Activated CD8-positive, alpha-beta memory T cell treated with anti-CD3 and anti-CD28 coated beads for 36 hours (primary cell): ENCODE measurements at regions not wholly inside any gene's neighbourhood (a gene's known extent, or its start where the extent isn't known, plus 50 kb on each side); places are given as distances from the start of the nearest gene placed in this dataset.

Experiments
- CTCF ChIA-PET: fragments of 350-600 bp; sonication (Branson Sonifier 250); formaldehyde crosslinking; loops from one replicate; lab custom pipeline; 2021; ENCODE audit warnings: antibody characterized with exemption; lab: Charles Lee
- POLR2A ChIA-PET: fragments of 350-600 bp; sonication (Branson Sonifier 250); formaldehyde crosslinking; loops from one replicate; lab custom pipeline; 2021; ENCODE audit warnings: antibody characterized with exemption; lab: Charles Lee

DNA sequence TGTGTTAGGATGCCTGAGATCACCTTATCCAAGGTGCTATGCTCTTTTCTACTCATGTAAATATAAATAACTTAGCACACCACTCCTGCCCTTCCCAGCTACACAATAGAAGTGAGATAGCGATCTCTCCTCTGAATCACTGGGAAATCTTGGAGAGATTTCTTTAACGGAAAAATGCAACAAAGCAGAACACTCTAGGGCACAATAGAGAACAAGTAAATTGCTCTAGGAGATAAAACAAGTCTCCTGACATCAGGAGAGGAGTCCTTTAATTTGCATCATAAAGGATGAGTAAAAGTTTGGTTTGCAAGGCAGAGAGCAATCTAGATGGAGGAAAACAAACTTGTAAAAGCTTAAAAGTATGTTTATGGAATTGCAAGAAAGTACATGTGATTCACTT lies 224.1 kb downstream of the PAX3 start:
- CTCF ChIA-PET: no interaction called here
- POLR2A ChIA-PET: no interaction called here

DNA sequence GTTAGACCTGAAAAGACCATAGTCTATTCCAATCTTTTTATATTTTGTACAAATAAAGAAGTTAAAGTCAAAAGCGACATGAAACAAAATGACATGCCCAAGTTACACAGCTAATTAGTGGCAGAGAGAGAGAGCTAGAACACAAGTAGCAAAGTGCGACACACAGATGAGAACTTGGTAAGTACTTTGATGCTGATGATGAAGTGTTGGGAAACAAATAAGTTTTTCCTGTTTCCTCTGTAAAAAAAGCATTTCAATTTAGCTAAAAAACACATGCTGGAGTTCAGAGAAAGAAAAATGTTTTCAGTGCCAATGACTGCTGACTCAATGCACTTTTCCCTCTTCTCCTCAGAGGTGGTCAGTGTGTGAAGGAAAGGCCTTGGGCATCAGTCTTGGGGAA lies 226.9 kb downstream of the PAX3 start:
- ChIA-PET POLR2A (no interaction called here), CTCF (no interaction called here)

DNA sequence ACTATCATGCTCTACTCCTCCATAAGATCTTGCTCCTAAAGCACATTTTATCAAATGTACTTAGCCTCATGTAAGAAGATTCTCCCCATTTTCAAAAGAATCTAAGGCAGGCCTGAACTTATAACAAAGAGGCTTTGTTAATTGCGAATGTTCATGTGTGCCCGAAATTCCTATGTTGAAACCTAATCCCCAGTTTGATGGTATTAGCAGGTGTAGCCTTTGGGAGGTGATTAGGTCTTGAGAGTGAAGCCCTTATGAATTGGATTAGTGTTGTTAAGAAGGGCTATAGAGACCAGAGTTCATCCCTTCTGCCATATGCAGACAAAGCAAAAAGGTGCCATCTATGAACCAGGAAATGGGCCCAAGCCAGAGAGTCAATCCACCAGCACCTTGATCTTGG lies 234.5 kb downstream of the PAX3 start:
- POLR2A ChIA-PET: no interaction called here
- CTCF ChIA-PET: no interaction called here

DNA sequence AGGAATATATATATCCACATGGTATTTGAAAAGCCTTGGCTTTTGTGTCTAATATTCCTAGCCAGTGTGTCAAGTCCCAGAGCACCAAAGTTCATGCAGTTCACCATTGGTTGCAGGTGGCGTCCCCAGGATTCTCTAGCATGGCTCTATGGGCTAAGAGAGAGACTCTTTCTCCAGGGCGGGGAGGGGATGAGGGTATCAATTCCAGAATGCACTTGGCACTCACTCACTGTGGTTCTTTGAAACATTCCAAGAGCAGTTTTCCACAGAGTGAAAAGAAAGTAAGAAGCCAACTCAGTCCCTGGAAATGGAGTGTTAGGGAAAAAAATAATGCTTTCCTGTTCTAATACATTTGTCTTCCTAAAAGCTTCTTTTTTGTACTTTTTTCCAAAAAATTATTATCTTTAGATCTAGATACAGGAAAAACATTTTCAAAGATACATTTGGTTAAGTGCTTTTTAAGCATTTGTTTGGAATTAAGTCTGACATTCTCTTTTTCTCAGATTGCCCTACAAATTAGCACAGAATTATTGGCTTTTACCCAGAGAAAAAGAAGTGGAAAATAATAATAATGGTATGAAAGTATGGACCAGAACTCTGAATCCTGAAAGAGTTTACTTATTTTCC lies 239.9 kb downstream of the PAX3 start:
- ChIA-PET POLR2A (no interaction called here), CTCF (no interaction called here)

DNA sequence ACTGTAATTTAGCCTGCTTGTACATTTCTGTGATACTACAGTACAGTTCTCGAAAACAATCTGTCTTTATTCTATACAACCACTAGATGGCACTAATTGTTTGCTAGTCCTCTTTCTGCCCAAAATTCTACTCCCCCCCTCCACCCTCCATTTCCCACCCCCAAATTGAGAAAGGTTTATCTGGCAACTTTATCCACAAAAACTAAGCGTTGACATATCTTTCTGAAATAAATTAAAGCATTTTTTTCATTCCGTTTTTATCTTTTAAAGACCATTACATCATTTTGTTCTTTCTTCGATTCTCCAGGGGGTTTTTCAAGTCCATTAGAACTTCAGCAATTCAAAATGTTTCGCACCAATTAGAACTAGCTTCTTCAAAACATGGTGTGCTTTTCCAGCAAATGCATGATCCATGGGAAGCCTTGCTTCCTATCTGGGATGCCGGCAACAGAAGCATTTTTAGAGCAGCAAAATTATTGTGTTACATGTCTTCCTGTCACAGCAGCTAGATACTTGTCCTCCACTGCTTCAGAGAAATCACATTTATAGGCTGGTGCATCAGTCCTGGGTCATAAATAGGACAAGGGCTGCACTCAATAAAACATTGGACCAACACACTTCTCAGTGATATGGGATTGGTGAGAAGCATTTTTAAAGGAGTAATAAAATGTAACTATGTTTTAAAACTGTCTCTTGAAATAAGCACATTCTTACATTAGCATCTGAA lies 241.3 kb downstream of the PAX3 start:
- POLR2A ChIA-PET: no interaction called here
- CTCF ChIA-PET: interaction anchor here (0.7 kb wide), 3 partner anchors 484 to 516 kb away, joined by 3 to 4 read pairs (median 3); no protein-coding TSS in a partner anchor

DNA sequence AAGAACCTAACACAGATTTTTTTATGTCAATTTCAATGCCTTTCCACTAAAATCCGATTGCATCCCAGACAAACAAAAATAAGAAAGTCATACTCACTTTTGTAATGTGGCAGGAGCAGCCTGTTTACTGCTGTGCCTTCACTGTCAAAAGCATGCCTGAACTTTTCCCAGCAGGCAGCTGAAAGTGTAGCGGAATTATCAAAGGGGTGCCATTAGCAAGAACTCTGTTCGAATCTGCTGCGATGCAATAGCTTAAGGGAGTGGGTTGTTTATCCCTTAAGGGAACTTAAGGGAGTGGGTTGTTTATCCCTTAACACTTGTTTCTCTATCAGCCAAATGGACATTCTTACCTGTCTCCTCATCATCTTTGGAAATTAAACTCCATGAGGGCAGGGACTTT lies 243.5 kb downstream of the PAX3 start:
- ChIA-PET POLR2A (no interaction called here), CTCF (no interaction called here)

DNA sequence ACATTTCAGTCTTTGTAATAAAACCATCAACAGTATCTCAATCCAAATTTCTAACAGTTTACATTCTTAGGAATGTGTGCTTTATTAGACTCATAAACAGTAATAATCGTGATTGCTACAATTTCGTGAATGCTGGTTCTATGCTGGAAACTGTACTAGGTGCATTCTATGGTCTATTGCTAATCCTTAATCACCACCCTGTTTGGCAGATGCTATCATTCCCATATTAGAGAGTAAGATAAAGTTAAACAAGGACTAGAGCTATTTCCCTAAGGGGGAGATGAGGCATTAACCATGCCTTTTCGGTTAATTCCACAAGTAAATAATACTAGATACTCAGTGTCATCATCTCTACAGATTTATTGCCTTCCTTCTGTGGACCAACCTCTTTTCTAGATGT lies 244.0 kb downstream of the PAX3 start:
- CTCF ChIA-PET: no interaction called here
- POLR2A ChIA-PET: no interaction called here

DNA sequence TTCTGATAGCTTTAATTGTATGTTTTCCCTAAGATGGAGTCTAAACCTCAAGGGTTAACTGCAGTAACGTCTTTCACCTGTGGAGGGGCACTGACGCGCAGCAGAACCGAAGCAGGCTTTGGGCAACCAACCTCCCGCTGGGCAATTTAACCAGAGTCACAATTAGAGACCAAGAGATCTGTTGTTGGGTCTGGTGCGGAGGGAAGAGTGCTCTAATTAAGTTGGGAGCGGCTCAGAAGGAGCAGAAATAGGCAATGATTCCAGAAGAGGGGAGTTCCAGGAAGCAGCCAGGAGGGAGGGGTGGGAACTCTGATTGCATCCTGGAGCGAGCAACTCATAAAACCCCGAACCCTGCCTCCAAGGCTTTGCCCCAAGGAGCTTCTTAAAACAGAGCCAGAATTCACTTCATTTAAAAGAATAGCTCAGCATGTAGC lies 245.8 kb downstream of the PAX3 start:
- ChIA-PET POLR2A (no interaction called here), CTCF (no interaction called here)

DNA sequence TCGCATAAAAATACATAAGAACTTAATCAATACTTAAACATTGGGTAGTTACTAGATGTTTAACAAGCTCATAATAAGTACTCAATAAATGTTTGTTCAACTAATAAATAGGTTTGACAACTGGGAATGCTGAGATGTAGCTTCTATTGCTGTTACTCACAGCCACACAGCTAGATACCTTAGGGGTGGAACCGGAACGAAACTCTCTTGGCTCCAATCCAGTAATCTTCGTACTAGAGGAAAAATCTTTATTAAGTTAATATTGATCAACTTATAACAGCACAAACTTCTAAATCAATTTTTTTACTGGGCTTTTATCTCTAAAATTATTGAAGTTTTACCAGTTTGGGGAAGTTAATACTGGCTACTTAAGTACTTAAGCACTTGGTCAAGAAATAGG lies 247.8 kb downstream of the PAX3 start:
- ChIA-PET CTCF (no interaction called here), POLR2A (no interaction called here)

DNA sequence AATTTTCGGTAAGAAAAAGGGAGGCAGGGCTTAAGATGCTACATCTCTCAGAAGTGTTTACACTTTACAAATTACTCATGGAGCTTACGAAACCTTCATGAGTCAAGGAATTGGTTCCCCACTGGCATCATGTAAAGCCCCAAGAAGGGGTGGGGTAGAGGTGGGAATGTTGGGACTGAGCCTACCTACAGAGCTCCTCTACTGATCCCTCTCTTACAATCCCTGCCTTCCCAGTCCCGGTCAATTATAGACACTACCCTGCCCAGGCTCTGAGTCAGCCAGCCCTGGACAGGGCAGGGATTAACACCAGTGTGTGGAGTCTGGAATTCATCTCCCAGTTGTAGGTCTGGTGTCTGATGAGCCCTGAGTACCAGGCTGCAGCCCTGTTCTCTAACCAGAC lies 248.9 kb downstream of the PAX3 start:
- POLR2A ChIA-PET: no interaction called here

DNA sequence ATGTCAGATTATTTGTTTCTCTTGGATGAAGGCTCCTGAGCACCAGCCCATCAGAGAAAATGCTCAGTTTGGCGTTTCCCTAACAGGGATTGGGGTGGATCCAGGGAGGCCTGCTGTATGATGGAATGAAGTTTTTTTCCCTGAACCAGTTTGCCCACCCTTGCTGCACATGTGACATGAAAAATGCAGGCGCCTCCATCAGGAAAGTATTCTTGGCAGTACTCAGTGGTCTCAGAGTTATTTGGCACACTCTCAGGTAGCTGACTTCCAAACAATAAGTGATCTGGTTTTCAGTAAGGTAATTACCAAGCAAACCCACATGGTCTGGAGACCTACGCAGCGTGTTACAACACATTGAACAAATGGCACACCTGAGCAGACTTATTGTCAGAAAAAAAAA lies 254.9 kb downstream of the PAX3 start:
- ChIA-PET POLR2A (no interaction called here), CTCF (no interaction called here)

More for the DNA sequence above, 248.9 kb downstream of the PAX3 start:
- CTCF ChIA-PET: no interaction called here

DNA sequence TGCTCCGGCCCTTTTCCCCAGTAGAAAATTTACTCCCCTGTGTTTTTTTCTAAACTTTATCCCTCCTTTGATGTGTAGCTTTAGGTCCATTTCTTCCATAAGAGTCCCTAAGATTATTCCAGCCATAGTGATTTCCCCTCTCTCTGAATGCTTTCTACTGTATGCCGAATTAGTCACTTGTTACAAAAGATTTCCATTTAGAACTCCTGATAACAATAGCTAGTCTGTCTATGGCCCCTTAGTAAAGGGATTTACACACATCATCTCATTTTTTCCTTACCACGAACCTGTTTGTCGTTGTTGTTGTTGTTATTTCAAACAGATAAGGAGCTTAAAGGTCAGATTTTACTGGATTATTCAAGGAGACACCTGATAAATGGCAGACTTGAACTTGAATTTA lies 256.1 kb downstream of the PAX3 start:
- CTCF ChIA-PET: no interaction called here
- POLR2A ChIA-PET: no interaction called here

DNA sequence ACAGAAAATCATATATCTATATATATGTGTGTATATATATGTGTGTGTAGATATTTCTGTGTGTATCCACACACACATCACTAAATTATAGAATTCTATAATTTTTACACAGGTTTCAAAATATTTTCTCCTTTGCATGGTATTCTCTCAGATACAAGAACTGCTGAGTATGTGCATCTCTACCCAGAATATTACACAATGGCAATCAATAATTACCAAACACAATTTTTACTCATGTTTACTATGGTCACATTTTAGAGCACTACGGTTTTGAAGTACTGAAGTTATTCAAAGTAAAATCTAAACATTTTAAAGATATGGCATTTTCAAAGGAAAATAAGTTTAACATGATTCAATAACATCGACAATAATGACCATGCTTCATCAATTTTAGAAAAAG lies 258.5 kb downstream of the PAX3 start:
- ChIA-PET CTCF (no interaction called here), POLR2A (no interaction called here)

DNA sequence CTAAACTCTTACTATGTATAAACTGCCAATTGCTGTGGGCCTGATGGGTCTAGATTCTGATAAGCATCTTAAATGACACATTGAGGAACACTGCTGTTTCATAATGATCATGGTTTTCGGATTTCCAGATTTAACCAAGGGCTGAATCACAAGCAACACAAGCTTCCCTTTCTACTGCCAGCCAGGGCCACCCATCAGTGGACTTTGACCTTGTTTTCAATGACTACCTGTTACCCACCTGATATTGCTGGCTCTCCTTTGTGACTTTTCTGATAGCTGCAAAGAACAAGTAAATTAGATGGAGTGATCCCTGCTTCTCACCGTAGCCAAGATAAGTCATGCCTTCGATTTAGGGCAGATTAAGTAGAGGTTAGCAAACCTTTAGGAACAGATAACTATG lies 259.0 kb downstream of the PAX3 start:
- CTCF ChIA-PET: interaction anchor here (0.6 kb wide), 1 partner anchor 23 kb away, joined by 3 read pairs; no protein-coding TSS in a partner anchor
- POLR2A ChIA-PET: no interaction called here

DNA sequence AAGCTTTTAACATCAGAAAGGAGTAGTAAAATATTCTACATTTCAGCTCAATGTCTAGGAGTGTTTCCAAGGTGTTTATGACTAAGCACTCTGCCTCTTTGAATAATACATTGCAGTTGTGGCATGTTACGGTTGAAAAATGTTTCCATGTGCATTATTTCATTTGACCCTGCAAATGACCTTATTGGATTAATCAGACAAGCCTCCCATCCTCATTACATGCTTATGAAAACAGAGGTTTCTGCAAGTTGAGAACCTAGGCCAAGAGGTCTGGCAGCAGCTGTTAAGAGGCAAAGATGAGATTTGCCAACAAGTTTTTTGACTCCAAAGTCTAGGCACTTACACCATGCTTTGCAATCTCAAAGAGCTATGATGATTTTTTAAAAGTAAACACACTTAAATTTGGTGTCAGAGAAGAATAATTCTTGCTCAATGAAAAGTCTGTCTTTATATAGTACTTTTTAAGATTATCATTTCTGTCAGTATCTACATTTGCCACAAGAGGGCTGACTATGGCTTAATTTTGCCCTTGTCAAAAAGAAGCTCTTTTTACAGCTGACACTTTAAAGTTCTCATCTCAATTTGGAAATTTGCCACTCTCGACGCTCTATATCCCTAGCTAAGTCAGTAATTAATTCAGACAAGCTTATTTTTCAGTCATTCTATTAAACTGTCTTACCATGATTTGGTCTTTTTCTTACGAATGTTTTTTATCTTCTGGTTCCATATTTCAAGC lies 260.6 kb downstream of the PAX3 start:
- POLR2A ChIA-PET: interaction anchor here (0.6 kb wide), 1 partner anchor 523 kb away, joined by 4 read pairs; no protein-coding TSS in a partner anchor

DNA sequence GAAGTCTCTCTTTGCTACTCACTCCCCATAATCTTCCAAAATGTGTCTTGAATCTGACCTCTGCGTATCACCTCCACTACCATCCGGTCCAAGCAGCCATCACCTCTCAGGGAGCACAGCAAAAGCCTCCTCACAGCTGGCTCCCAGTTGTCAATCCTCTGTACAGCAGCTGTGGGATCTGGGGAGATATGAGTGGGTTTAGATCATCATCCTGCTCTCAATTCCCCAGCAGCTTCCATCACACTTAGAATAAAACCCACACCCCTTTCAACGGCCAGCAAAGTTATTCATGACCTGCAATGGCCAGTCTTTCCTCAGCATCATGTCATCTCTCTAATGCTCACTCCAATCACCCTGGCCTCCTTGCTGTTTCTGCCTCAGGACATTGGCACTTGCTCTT lies 261.6 kb downstream of the PAX3 start:
- CTCF ChIA-PET: no interaction called here
- POLR2A ChIA-PET: no interaction called here

More for the DNA sequence above, 260.6 kb downstream of the PAX3 start:
- CTCF ChIA-PET: interaction anchor here (0.6 kb wide), 1 partner anchor 9 kb away, joined by 3 read pairs; no protein-coding TSS in a partner anchor

DNA sequence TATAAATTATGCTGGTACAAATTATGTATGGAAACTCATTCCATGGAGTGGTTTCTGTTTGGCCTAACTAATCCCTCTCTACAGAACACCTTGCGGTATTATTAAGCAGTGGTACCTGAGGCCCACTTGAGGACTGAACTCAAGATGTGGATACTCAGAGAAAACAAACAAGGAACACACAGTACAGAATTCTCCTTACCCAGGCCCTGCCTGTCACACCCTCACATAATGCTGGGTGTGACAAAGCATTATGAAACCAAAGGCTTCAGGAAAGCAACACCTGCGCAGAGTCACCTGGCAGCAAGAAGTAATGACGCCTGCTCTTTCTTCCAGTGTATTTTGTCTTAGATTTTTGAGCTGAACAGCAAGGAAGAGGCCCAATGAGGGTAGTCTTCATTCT lies 264.7 kb downstream of the PAX3 start:
- ChIA-PET POLR2A (no interaction called here), CTCF (no interaction called here)

DNA sequence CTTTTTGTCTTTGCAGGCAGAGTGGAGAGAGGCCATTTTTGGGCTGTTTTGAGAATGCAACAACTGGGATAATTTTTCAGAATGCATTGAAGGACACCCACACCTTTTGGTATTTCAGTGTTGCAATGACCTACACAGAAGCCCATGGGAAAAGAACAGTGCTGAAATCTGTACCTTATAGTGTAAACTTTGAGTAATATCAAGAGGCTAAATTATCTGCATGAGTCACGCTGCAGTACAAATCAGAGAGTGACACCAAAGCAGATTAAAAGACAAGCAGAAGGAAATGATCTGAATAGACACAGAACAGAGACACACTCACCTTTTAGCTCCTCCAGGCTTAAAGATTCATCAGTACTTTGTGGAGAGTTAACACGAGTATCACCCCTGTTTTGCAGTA lies 265.3 kb downstream of the PAX3 start:
- ChIA-PET POLR2A (no interaction called here), CTCF (no interaction called here)

DNA sequence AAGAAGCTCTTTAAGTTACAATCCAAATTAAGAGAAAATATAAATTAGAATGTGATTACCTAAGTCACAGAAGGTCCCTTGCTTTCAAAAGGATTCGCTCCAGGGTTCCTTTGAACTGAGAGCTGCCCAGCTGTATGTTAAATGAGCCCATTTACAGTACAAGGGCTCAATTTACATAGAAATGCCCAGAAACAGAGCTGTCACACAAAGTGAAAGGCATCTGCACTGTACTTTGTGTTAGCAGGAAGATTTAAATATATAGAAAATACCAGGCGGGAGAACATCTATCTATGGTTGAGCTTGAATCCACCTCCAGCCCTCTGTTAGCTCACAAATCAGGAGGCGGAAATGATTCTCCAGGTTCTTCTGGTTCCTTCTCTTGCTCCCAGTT lies 272.9 kb downstream of the PAX3 start:
- POLR2A ChIA-PET: no interaction called here
- CTCF ChIA-PET: no interaction called here
